ENCODE measurements at regions not wholly inside any gene's neighbourhood (a gene's known extent, or its start where the extent isn't known, plus 50 kb on each side); places are given as distances from the start of the nearest gene placed in this dataset.

DNA sequence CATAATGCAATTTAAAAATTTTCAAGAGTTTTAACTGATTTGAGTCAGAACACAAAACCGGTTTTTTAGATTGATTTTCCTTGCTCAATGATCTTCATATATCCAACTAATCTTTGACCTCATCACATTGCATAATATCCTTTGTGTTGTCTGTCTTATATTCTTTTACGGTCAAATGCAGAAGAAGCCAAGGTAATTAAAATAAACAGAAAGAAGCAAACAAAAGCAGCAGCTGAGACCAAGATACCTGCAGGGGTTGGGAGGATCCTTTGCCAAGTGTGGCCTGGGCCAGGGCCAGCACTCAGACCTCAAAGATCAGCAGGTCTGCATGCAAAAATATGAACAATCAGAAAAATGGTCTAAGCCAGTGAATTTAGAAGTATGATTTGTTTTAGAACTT is 428.9 kb upstream of the NETO1 start:
- TF ChIP-seq, protein P1, sequence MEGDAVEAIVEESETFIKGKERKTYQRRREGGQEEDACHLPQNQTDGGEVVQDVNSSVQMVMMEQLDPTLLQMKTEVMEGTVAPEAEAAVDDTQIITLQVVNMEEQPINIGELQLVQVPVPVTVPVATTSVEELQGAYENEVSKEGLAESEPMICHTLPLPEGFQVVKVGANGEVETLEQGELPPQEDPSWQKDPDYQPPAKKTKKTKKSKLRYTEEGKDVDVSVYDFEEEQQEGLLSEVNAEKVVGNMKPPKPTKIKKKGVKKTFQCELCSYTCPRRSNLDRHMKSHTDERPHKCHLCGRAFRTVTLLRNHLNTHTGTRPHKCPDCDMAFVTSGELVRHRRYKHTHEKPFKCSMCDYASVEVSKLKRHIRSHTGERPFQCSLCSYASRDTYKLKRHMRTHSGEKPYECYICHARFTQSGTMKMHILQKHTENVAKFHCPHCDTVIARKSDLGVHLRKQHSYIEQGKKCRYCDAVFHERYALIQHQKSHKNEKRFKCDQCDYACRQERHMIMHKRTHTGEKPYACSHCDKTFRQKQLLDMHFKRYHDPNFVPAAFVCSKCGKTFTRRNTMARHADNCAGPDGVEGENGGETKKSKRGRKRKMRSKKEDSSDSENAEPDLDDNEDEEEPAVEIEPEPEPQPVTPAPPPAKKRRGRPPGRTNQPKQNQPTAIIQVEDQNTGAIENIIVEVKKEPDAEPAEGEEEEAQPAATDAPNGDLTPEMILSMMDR (IDR thresholded peaks at IDR 0.05; ENCODE audit: unreplicated experiment), result no peak
- H3K9me3 Mint-ChIP-seq (ENCODE audit: unreplicated experiment), result no peaks in the 10 kb centered on the region
- no TSS peak for BruUV-seq (replicated peaks)
- POLR2A ChIA-PET, result interaction anchor here (0.6 to 1.4 kb wide), 2 partner anchors 9 to 1976 kb away, joined by 3 to 4 read pairs; no protein-coding TSS in a partner anchor
- no peaks in the 10 kb centered on the region for H3K36me3 Mint-ChIP-seq (ENCODE audit: insufficient read depth, unreplicated experiment)
- intact Hi-C loops (cut with micrococcal nuclease), result no loop called here
- no peak overlapping the region for H3K27ac Mint-ChIP-seq (ENCODE audit: low read depth, unreplicated experiment)
- CTCF ChIA-PET, result no interaction called here
- H3K4me1 Mint-ChIP-seq (ENCODE audit: insufficient read depth, unreplicated experiment), result peaks cover 10% of the 10 kb centered on the region
- DNase-seq (ENCODE audit: unreplicated experiment), result peak; percentile 64
- H3K27me3 Mint-ChIP-seq (ENCODE audit: insufficient read depth, unreplicated experiment), result no peaks in the 10 kb centered on the region
- H3K4me3 Mint-ChIP-seq (ENCODE audit: unreplicated experiment), result no peak overlapping the region

DNA sequence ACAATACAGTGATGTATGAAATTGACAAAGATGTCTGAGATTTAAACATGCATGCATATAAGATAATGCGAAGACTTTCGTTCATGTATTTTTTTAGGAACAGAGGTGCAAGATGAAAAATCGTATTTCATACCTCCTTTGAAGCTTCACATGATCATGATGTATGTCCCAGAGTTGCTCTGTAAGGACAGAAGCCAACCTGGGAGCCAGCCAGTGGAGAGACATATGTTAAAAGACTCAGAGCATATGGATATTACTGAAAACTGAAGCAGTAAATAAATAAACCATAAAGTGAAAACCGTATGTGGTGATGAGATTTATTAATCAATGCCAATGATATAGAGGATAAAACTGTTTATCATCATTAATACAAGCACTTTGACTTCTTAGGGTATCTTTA is 424.4 kb upstream of the NETO1 start:
- ChIA-PET CTCF (interaction anchor here (0.5 kb wide), 1 partner anchor 11 kb away, joined by 3 read pairs; no protein-coding TSS in a partner anchor), POLR2A (interaction anchor here (0.7 to 1.3 kb wide), 2 partner anchors 21 to 125 kb away, joined by 3 read pairs; no protein-coding TSS in a partner anchor)
- no peaks in the 10 kb centered on the region for H3K9me3 Mint-ChIP-seq (ENCODE audit: unreplicated experiment)
- H3K36me3 Mint-ChIP-seq (ENCODE audit: insufficient read depth, unreplicated experiment), result no peaks in the 10 kb centered on the region
- H3K27me3 Mint-ChIP-seq (ENCODE audit: insufficient read depth, unreplicated experiment), result no peaks in the 10 kb centered on the region
- BruUV-seq (replicated peaks), result no TSS peak
- no peak overlapping the region for H3K4me3 Mint-ChIP-seq (ENCODE audit: unreplicated experiment)
- no peak for DNase-seq (ENCODE audit: unreplicated experiment)
- H3K27ac Mint-ChIP-seq (ENCODE audit: low read depth, unreplicated experiment), result no peak overlapping the region
- intact Hi-C loops (cut with micrococcal nuclease), result no loop called here
- peaks cover 10% of the 10 kb centered on the region for H3K4me1 Mint-ChIP-seq (ENCODE audit: insufficient read depth, unreplicated experiment)
- TF ChIP-seq, protein P1 (IDR thresholded peaks at IDR 0.05; ENCODE audit: unreplicated experiment), result no peak

DNA sequence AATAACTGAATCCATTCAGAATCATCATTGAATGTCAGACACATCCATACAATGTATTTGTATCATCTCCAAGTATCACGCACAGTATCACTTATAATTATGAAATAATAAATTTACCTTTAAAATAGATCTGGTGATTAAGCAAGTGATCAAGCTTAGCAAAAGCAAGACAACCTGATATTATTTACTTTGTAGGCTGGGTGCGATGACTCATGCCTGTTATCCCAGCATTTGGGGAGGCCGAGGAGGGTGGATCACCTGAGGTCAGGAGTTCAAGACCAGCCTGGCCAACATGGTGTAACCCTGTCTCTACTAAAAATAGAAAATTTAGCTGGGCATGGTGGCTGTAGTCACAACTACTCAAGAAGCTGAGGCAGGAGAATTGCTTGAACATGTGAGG is 421.0 kb upstream of the NETO1 start:
- Mint-ChIP-seq H3K27ac (ENCODE audit: low read depth, unreplicated experiment) (no peak overlapping the region), H3K4me3 (ENCODE audit: unreplicated experiment) (no peak overlapping the region), H3K9me3 (ENCODE audit: unreplicated experiment) (no peaks in the 10 kb centered on the region), H3K4me1 (ENCODE audit: insufficient read depth, unreplicated experiment) (no peaks in the 10 kb centered on the region), H3K27me3 (ENCODE audit: insufficient read depth, unreplicated experiment) (no peaks in the 10 kb centered on the region), H3K36me3 (ENCODE audit: insufficient read depth, unreplicated experiment) (no peaks in the 10 kb centered on the region)
- POLR2A ChIA-PET, result no interaction called here
- BruUV-seq (replicated peaks), result no TSS peak
- peak; percentile 44 for DNase-seq (ENCODE audit: unreplicated experiment)
- TF ChIP-seq, protein P1 (IDR thresholded peaks at IDR 0.05; ENCODE audit: unreplicated experiment), result no peak
- CTCF ChIA-PET, result no interaction called here
- intact Hi-C loops (cut with micrococcal nuclease), result no loop called here

DNA sequence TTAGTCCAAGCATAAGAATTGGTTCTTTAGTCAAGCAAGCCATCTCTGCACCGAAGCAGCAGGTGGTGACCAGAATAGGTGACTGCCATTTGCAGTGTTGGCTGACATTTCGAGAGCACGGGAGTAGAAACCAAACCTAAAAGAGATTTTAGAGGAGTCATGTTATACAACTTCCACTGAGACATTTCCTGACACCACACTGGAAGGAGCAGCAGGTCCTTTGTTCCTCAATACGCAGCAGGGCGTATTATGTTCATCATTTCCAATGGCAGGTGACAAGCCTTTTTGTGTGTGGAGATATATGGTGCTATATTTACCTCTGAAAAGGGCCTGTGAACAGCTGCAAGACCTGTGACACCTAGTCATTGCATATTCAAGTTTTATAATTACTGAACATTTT is 418.8 kb upstream of the NETO1 start:
- POLR2A ChIA-PET, result interaction anchor here (1.1 kb wide), 1 partner anchor 9 kb away, joined by 4 read pairs; no protein-coding TSS in a partner anchor
- BruUV-seq (replicated peaks), result no TSS peak
- H3K36me3 Mint-ChIP-seq (ENCODE audit: insufficient read depth, unreplicated experiment), result no peaks in the 10 kb centered on the region
- no peak for DNase-seq (ENCODE audit: unreplicated experiment)
- peaks cover 7% of the 10 kb centered on the region for H3K9me3 Mint-ChIP-seq (ENCODE audit: unreplicated experiment)
- H3K4me1 Mint-ChIP-seq (ENCODE audit: insufficient read depth, unreplicated experiment), result no peaks in the 10 kb centered on the region
- no peaks in the 10 kb centered on the region for H3K27me3 Mint-ChIP-seq (ENCODE audit: insufficient read depth, unreplicated experiment)
- H3K27ac Mint-ChIP-seq (ENCODE audit: low read depth, unreplicated experiment), result no peak overlapping the region
- CTCF ChIA-PET, result interaction anchor here (0.6 kb wide), 1 partner anchor 715 kb away, joined by 3 read pairs; no protein-coding TSS in a partner anchor
- no peak overlapping the region for H3K4me3 Mint-ChIP-seq (ENCODE audit: unreplicated experiment)
- TF ChIP-seq, protein P1 (IDR thresholded peaks at IDR 0.05; ENCODE audit: unreplicated experiment), result no peak
- intact Hi-C loops (cut with micrococcal nuclease), result no loop called here

Measured in MCF 10A (cell line).